ENCODE measurements at regions not wholly inside any gene's neighbourhood (a gene's known extent, or its start where the extent isn't known, plus 50 kb on each side); places are given as distances from the start of the nearest gene placed in this dataset.

GRCh38 chr1:143610196-143610595 lies 361.6 kb downstream of the FAM72C start (continued):
- TF ChIP-seq, protein P1, sequence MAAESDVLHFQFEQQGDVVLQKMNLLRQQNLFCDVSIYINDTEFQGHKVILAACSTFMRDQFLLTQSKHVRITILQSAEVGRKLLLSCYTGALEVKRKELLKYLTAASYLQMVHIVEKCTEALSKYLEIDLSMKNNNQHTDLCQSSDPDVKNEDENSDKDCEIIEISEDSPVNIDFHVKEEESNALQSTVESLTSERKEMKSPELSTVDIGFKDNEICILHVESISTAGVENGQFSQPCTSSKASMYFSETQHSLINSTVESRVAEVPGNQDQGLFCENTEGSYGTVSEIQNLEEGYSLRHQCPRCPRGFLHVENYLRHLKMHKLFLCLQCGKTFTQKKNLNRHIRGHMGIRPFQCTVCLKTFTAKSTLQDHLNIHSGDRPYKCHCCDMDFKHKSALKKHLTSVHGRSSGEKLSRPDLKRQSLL (tag by site-specific recombination; IDR thresholded peaks at IDR 0.05), result no peak
- TF ChIP-seq ZNF394 (tag by site-specific recombination; IDR thresholded peaks at IDR 0.05; ENCODE audit: borderline replicate concordance) (peak; percentile 70; the same call in 1 of the 2 replicates), HOXA7 (CRISPR knock-in tag; IDR thresholded peaks at IDR 0.05; ENCODE audit: borderline replicate concordance) (no peak), ZNF146 (tag by site-specific recombination; IDR thresholded peaks at IDR 0.05) (no peak), ZNF677 (tag by site-specific recombination; IDR thresholded peaks at IDR 0.05) (no peak), ZNF518A (tag by site-specific recombination; conservative IDR thresholded peaks at IDR 0.05; ENCODE audit: low read depth) (peak; percentile 59; the same call in 1 of the 2 replicates), ZNF221 (tag by site-specific recombination; IDR thresholded peaks at IDR 0.05; ENCODE audit: borderline replicate concordance) (no peak), ZBTB8A (tag by site-specific recombination; IDR thresholded peaks at IDR 0.05) (0 out of 2 replicates have a peak, but pooled peaks have one; percentile 40), ZSCAN23 (tag by site-specific recombination; IDR thresholded peaks at IDR 0.05) (no peak), ZNF426 (tag by site-specific recombination; IDR thresholded peaks at IDR 0.05) (peak; percentile 58), ZNF561 (tag by site-specific recombination; IDR thresholded peaks at IDR 0.05; ENCODE audit: borderline replicate concordance) (no peak), ZNF623 (tag by site-specific recombination; IDR thresholded peaks at IDR 0.05) (peak; percentile 51; the same call in 1 of the 2 replicates), ZNF37A (tag by site-specific recombination; IDR thresholded peaks at IDR 0.05) (no peak), KLF8 (tag by site-specific recombination; IDR thresholded peaks at IDR 0.05) (no peak), HOXD13 (CRISPR knock-in tag; IDR thresholded peaks at IDR 0.05; ENCODE audit: borderline replicate concordance) (no peak), ZNF654 (tag by site-specific recombination; IDR thresholded peaks at IDR 0.05; ENCODE audit: low read depth) (peak; percentile 9; the same call in 1 of the 2 replicates), ZNF555 (tag by site-specific recombination; conservative IDR thresholded peaks at IDR 0.05) (peak; percentile 51)
- TF ChIP-seq, protein P2, sequence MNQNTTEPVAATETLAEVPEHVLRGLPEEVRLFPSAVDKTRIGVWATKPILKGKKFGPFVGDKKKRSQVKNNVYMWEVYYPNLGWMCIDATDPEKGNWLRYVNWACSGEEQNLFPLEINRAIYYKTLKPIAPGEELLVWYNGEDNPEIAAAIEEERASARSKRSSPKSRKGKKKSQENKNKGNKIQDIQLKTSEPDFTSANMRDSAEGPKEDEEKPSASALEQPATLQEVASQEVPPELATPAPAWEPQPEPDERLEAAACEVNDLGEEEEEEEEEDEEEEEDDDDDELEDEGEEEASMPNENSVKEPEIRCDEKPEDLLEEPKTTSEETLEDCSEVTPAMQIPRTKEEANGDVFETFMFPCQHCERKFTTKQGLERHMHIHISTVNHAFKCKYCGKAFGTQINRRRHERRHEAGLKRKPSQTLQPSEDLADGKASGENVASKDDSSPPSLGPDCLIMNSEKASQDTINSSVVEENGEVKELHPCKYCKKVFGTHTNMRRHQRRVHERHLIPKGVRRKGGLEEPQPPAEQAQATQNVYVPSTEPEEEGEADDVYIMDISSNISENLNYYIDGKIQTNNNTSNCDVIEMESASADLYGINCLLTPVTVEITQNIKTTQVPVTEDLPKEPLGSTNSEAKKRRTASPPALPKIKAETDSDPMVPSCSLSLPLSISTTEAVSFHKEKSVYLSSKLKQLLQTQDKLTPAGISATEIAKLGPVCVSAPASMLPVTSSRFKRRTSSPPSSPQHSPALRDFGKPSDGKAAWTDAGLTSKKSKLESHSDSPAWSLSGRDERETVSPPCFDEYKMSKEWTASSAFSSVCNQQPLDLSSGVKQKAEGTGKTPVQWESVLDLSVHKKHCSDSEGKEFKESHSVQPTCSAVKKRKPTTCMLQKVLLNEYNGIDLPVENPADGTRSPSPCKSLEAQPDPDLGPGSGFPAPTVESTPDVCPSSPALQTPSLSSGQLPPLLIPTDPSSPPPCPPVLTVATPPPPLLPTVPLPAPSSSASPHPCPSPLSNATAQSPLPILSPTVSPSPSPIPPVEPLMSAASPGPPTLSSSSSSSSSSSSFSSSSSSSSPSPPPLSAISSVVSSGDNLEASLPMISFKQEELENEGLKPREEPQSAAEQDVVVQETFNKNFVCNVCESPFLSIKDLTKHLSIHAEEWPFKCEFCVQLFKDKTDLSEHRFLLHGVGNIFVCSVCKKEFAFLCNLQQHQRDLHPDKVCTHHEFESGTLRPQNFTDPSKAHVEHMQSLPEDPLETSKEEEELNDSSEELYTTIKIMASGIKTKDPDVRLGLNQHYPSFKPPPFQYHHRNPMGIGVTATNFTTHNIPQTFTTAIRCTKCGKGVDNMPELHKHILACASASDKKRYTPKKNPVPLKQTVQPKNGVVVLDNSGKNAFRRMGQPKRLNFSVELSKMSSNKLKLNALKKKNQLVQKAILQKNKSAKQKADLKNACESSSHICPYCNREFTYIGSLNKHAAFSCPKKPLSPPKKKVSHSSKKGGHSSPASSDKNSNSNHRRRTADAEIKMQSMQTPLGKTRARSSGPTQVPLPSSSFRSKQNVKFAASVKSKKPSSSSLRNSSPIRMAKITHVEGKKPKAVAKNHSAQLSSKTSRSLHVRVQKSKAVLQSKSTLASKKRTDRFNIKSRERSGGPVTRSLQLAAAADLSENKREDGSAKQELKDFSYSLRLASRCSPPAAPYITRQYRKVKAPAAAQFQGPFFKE (tag by site-specific recombination; IDR thresholded peaks at IDR 0.05; ENCODE audit: borderline replicate concordance), result no peak
- TF ChIP-seq, protein P3, sequence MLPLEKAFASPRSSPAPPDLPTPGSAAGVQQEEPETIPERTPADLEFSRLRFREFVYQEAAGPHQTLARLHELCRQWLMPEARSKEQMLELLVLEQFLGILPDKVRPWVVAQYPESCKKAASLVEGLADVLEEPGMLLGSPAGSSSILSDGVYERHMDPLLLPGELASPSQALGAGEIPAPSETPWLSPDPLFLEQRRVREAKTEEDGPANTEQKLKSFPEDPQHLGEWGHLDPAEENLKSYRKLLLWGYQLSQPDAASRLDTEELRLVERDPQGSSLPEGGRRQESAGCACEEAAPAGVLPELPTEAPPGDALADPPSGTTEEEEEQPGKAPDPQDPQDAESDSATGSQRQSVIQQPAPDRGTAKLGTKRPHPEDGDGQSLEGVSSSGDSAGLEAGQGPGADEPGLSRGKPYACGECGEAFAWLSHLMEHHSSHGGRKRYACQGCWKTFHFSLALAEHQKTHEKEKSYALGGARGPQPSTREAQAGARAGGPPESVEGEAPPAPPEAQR (tag by site-specific recombination; IDR thresholded peaks at IDR 0.05), result no peak
- TF ChIP-seq, protein P4, sequence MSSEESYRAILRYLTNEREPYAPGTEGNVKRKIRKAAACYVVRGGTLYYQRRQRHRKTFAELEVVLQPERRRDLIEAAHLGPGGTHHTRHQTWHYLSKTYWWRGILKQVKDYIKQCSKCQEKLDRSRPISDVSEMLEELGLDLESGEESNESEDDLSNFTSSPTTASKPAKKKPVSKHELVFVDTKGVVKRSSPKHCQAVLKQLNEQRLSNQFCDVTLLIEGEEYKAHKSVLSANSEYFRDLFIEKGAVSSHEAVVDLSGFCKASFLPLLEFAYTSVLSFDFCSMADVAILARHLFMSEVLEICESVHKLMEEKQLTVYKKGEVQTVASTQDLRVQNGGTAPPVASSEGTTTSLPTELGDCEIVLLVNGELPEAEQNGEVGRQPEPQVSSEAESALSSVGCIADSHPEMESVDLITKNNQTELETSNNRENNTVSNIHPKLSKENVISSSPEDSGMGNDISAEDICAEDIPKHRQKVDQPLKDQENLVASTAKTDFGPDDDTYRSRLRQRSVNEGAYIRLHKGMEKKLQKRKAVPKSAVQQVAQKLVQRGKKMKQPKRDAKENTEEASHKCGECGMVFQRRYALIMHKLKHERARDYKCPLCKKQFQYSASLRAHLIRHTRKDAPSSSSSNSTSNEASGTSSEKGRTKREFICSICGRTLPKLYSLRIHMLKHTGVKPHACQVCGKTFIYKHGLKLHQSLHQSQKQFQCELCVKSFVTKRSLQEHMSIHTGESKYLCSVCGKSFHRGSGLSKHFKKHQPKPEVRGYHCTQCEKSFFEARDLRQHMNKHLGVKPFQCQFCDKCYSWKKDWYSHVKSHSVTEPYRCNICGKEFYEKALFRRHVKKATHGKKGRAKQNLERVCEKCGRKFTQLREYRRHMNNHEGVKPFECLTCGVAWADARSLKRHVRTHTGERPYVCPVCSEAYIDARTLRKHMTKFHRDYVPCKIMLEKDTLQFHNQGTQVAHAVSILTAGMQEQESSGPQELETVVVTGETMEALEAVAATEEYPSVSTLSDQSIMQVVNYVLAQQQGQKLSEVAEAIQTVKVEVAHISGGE (tag by site-specific recombination; conservative IDR thresholded peaks at IDR 0.05; ENCODE audit: low read depth), result peak; percentile 63
- TF ChIP-seq, protein P5, sequence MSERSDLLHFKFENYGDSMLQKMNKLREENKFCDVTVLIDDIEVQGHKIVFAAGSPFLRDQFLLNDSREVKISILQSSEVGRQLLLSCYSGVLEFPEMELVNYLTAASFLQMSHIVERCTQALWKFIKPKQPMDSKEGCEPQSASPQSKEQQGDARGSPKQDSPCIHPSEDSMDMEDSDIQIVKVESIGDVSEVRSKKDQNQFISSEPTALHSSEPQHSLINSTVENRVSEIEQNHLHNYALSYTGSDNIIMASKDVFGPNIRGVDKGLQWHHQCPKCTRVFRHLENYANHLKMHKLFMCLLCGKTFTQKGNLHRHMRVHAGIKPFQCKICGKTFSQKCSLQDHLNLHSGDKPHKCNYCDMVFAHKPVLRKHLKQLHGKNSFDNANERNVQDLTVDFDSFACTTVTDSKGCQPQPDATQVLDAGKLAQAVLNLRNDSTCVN (tag by site-specific recombination; optimal IDR thresholded peaks at IDR 0.05), result no peak
